Thyroid gland (tissue), 4 donors: ENCODE measurements at regions not wholly inside any gene's neighbourhood (a gene's known extent, or its start where the extent isn't known, plus 50 kb on each side); places are given as distances from the start of the nearest gene placed in this dataset.

Experiments
- DNase-seq, 2 donors: peaks; one replicate each; pipeline ENCODE4 v3.0.0-alpha.2; 2019
- H3K27ac ChIP-seq, 3 donors: fragments of 200-600 bp; sonication (generic); 1 replicate in 2 of 3; 2 replicates in 1 of 3; pipeline ENCODE4 v1.5.1; 2016 to 2019; ENCODE audit warnings: mild to moderate bottlenecking in 1 of 3, moderate library complexity in 1 of 3
- H3K27me3 ChIP-seq: fragments of 200-600 bp; sonication (generic); one replicate; pipeline ENCODE4 v1.5.1; 2019
- H3K36me3 ChIP-seq, 2 donors: fragments of 200-600 bp; sonication (generic); one replicate each; pipeline ENCODE4 v1.5.1; 2016 to 2019
- H3K4me1 ChIP-seq, 2 donors: fragments of 200-600 bp; sonication (generic); one replicate each; pipeline ENCODE4 v1.5.1; 2017 to 2019
- H3K4me3 ChIP-seq, 3 donors: fragments of 200-600 bp; sonication (generic); replicated peaks in 1 of 3; 1 replicate in 2 of 3; 2 replicates in 1 of 3; pipeline ENCODE4 v1.5.1; 2016; ENCODE audit warnings: mild to moderate bottlenecking in 1 of 3
- H3K9me3 ChIP-seq: fragments of 200-600 bp; sonication (generic); one replicate; pipeline ENCODE4 v1.5.1; 2017
- CTCF ChIP-seq, 6 experiments: fragments of 200-600 bp in 3 of 6; fragments of 450-650 bp in 3 of 6; sonication (generic) in 3 of 6; IDR thresholded peaks; one replicate each; pipeline ENCODE4 v1.5.1; 2016 to 2019; ENCODE audit warnings: antibody characterized with exemption in 6 of 6, mild to moderate bottlenecking in 2 of 6, inconsistent platforms in 1 of 6, moderate library complexity in 1 of 6
- POLR2A ChIP-seq, 2 donors: fragments of 450-650 bp; IDR thresholded peaks; one replicate each; pipeline ENCODE4 v1.6.1; 2017; ENCODE audit warnings: antibody characterized with exemption in 2 of 2, mild to moderate bottlenecking in 2 of 2, moderate library complexity in 1 of 2
- WGBS, 2 donors: methylation state at CpG; one replicate each; pipeline ENCODE4 v1.1.5; 2017; 5-methylcytosine and 5-hydroxymethylcytosine counted together
- intact Hi-C: fragments of 100-400 bp; cut with DNase I; formaldehyde crosslinking; loops from one replicate; pipeline ENCODE4 v1.15.1; 2023

GRCh38 chr6:27786048-27786447, 126.1 kb downstream of the OR2B2 start:
- Histone ChIP-seq H3K9me3 (no peaks in the 10 kb centered on the region), H3K36me3 (no peaks in the 10 kb centered on the region), H3K4me1 (no peaks in the 10 kb centered on the region), H3K27me3 (no peaks in the 10 kb centered on the region), H3K27ac (no peak overlapping the region), H3K4me3 (no peak overlapping the region)
- WGBS, 2 donors: 31 to 37% methylated on average over 1 of the region's 1 CpG
- no peak for TF ChIP-seq POLR2A (IDR thresholded peaks at IDR 0.05)
- no peak for TF ChIP-seq CTCF (IDR thresholded peaks at IDR 0.05)
- no peak for DNase-seq
- intact Hi-C loops: no loop called here

GRCh38 chr6:27785294-27785693, 126.9 kb downstream of the OR2B2 start:
- Histone ChIP-seq H3K4me1 (no peaks in the 10 kb centered on the region), H3K9me3 (no peaks in the 10 kb centered on the region), H3K27me3 (no peaks in the 10 kb centered on the region), H3K4me3 (no peak overlapping the region), H3K27ac (no peak overlapping the region), H3K36me3 (no peaks in the 10 kb centered on the region)
- 76 to 90% methylated on average over 2 of the region's 2 CpGs for WGBS, 2 donors
- TF ChIP-seq CTCF (IDR thresholded peaks at IDR 0.05) (no peak), POLR2A (IDR thresholded peaks at IDR 0.05) (no peak)
- intact Hi-C loops: no loop called here
- no peak for DNase-seq

DNA sequence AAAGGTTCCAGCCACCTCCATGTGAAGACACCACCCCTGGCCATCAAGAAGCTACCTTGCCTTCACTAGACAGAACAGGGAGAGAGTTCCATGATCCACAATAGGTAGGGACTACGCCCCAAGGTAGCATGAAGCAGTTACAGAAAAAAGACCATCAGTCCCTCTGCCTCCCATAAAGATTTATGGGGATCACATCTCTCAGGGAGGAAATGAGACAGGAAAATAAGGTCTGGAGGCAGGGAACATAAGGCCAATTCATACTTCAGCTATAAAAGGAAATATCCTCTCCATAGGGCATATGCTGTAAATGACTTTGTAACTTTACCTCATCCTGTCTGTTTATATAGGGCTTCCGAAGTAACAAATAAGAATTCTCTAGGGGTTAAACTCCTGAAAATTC, 129.4 kb downstream of the OR2B2 start:
- Histone ChIP-seq H3K9me3 (no peaks in the 10 kb centered on the region), H3K4me1 (no peaks in the 10 kb centered on the region), H3K27me3 (no peaks in the 10 kb centered on the region), H3K36me3 (no peaks in the 10 kb centered on the region), H3K27ac (no peak overlapping the region), H3K4me3 (no peak overlapping the region)
- intact Hi-C loops: no loop called here
- WGBS, 2 donors: 83 to 92% methylated on average over 2 of the region's 2 CpGs
- TF ChIP-seq POLR2A (IDR thresholded peaks at IDR 0.05) (no peak), CTCF (IDR thresholded peaks at IDR 0.05) (no peak)
- no peak for DNase-seq

GRCh38 chr6:27778625-27779417, 133.4 kb downstream of the OR2B2 start:
- H3K4me3 ChIP-seq: no peak overlapping the region
- 84 to 86% methylated on average over 7 of the region's 7 CpGs for WGBS, 2 donors
- H3K4me1 ChIP-seq: no peaks in the 10 kb centered on the region
- no peak overlapping the region for H3K27ac ChIP-seq
- intact Hi-C loops: no loop called here
- no peaks in the 10 kb centered on the region for H3K36me3 ChIP-seq
- H3K9me3 ChIP-seq: no peaks in the 10 kb centered on the region
- H3K27me3 ChIP-seq: no peaks in the 10 kb centered on the region
- TF ChIP-seq CTCF (IDR thresholded peaks at IDR 0.05) (no peak), POLR2A (IDR thresholded peaks at IDR 0.05) (no peak)
- no peak for DNase-seq

DNA sequence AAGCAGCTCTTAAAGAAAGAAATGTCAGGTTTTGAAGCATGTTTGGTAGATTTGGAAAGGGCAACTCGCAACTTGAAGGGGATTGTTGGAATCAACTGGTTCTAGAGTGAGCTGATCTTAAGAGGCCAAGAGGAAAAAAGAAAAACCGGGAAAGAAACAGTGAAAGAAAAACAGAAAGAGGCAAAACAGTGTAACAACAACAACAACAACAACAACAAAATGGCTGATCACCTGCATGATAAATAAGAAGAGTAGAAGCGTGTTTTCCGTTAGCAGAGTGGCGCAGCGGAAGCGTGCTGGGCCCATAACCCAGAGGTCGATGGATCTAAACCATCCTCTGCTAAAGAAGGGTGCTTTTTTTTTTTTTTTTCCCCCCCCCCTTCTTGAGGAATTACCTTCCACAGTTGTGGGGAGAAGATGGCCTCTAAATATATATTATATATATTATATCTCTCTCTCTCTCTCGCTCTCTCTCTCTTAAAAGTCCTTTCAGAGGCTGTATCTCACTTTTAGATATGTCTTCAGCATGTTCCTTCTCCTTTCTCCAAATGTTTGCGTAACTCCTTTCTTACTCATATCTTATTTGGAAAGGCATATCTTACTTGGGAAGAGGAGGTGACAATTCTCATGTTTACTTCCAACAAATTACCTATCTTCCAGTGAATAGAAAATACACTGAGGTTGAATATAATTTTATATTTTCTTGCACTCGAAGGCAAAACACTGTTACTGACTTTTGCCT, 134.4 kb downstream of the OR2B2 start:
- no peaks in the 10 kb centered on the region for H3K9me3 ChIP-seq
- intact Hi-C loops: no loop called here
- no peaks in the 10 kb centered on the region for H3K4me1 ChIP-seq

More for the DNA sequence above, 134.4 kb downstream of the OR2B2 start:
- Histone ChIP-seq H3K27ac (no peak overlapping the region), H3K36me3 (no peaks in the 10 kb centered on the region), H3K27me3 (no peaks in the 10 kb centered on the region), H3K4me3 (no peak overlapping the region)
- TF ChIP-seq CTCF (IDR thresholded peaks at IDR 0.05) (no peak), POLR2A (IDR thresholded peaks at IDR 0.05) (no peak)
- 77 to 79% methylated on average over 11 of the region's 11 CpGs for WGBS, 2 donors
- DNase-seq: no peak
